Osteocyte (in vitro differentiated cells): ENCODE measurements at regions not wholly inside any gene's neighbourhood (a gene's known extent, or its start where the extent isn't known, plus 50 kb on each side); places are given as distances from the start of the nearest gene placed in this dataset.
"Not testable (repeated sequence)": the region's sequence is repeated elsewhere in the genome, so short reads cannot be mapped to it uniquely, and the experiment has no call there.

Source experiments
- DNase-seq: peaks from one replicate; pipeline ENCODE4 v3.0.0; 2021; ENCODE audit warnings: mixed read lengths; ENCODE audit not compliant: unreplicated experiment; ENCODE audit errors: extremely low spot score
- H3K27ac Mint-ChIP-seq: one replicate; pipeline ENCODE4 v1.8.0; 2021; ENCODE audit warnings: mild to moderate bottlenecking, mixed read lengths; ENCODE audit not compliant: unreplicated experiment
- H3K27me3 Mint-ChIP-seq: one replicate; pipeline ENCODE4 v1.8.0; 2021; ENCODE audit warnings: mixed read lengths; ENCODE audit not compliant: unreplicated experiment
- H3K36me3 Mint-ChIP-seq: one replicate; pipeline ENCODE4 v1.8.0; 2021; ENCODE audit warnings: mixed read lengths; ENCODE audit not compliant: unreplicated experiment
- H3K4me1 Mint-ChIP-seq: one replicate; pipeline ENCODE4 v1.8.0; 2021; ENCODE audit warnings: mixed read lengths; ENCODE audit not compliant: unreplicated experiment
- H3K4me3 Mint-ChIP-seq: one replicate; pipeline ENCODE4 v1.8.0; 2021; ENCODE audit warnings: mild to moderate bottlenecking, moderate library complexity, mixed read lengths; ENCODE audit not compliant: unreplicated experiment
- H3K9me3 Mint-ChIP-seq: one replicate; pipeline ENCODE4 v1.8.0; 2021; ENCODE audit warnings: mixed read lengths; ENCODE audit not compliant: unreplicated experiment
- TF ChIP-seq, protein P1 (sequence below): fragments of 200-600 bp; sonication (generic); IDR thresholded peaks from 2 replicates; pipeline ENCODE4 v1.5.0; 2021; ENCODE audit warnings: antibody characterized with exemption, mild to moderate bottlenecking, moderate library complexity

DNA sequence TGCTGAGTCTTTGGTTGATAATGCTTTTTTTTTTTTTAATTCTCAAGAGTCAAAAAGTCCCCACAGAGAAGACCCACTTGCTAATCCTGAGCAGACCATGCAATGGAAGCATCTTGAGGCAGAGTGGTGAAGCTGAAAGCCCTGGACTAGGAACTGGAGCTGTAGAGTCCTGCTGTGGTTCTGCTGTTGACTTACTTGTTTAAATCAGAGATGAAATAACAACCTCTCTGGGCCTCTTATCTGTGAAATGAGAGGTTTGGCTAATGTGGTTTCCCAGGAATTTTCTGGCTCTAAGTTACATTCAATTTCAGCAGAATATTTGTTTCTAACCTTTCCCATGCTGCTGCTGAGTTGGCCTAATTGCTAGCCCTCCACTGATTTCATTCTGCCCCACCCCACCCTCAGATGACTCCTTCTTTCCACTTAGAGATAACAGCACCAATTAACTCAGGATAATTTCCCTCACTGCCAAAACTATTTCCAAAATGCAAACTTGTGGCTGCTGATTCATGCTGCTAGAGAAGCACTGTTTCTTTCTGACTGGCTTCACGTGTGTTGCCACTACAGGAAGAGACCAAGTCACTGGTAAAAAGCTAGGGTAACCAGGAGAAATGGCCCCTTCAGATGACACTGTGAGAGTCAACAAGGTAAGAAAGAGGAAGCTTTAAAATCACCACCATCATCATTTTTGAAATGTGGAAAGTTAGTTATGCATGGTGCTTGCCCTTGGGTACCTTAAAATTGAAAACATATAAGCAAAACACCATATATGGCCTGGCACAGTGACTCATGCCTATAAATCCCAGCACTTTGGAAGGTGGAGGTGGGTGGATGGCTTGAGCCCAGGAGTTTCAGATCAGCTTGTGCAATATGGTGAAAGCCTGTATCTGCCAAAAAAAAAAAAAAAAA is 326.4 kb downstream of the DCHS2 start:
- Mint-ChIP-seq H3K9me3 (peaks cover 7% of the 10 kb centered on the region), H3K27ac (peak overlapping the region; percentile 61), H3K36me3 (peaks cover 3% of the 10 kb centered on the region), H3K4me1 (peaks cover 5% of the 10 kb centered on the region), H3K4me3 (no peak overlapping the region), H3K27me3 (no peaks in the 10 kb centered on the region)
- no peak for DNase-seq
- TF ChIP-seq, protein P1, sequence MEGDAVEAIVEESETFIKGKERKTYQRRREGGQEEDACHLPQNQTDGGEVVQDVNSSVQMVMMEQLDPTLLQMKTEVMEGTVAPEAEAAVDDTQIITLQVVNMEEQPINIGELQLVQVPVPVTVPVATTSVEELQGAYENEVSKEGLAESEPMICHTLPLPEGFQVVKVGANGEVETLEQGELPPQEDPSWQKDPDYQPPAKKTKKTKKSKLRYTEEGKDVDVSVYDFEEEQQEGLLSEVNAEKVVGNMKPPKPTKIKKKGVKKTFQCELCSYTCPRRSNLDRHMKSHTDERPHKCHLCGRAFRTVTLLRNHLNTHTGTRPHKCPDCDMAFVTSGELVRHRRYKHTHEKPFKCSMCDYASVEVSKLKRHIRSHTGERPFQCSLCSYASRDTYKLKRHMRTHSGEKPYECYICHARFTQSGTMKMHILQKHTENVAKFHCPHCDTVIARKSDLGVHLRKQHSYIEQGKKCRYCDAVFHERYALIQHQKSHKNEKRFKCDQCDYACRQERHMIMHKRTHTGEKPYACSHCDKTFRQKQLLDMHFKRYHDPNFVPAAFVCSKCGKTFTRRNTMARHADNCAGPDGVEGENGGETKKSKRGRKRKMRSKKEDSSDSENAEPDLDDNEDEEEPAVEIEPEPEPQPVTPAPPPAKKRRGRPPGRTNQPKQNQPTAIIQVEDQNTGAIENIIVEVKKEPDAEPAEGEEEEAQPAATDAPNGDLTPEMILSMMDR: no peak

DNA sequence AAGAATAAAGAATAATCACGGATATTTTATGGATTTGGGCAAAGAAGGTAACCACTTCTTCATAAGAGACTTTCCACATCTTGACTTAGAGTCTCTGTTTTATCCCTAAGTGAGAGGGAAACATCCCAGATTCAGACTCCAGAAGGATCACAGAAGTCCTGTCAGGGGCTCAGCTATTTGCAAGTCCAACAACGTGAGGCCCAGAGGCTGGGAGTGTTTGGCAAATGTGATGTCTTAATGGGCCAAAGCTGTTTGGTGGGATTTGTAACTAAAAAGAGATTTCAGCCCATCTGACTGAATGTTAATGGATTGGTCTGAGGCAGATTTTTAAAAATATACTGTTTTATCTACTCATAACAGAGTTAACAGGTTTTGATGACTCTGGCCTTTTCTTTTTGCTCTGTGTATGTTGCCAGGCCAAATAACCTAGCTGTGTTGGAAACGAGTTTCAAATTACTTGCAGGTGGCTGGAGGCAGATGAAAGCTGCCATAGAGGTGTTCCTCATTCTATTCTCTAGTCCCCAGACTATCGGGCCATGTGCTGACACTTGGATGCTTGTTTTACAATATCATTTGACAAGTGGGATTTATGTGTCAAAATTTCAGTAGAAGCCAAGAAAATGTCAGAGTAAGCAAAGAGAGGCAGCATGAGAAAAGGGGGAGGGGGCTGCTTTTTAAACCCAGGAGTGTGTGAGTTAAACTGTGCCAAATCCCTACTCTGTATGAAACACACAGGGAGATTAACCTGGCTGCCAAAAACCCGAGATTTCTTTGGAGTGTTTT is 330.9 kb downstream of the DCHS2 start:
- Mint-ChIP-seq H3K9me3 (peaks cover 7% of the 10 kb centered on the region), H3K36me3 (peaks cover 3% of the 10 kb centered on the region), H3K27ac (no peak overlapping the region), H3K4me1 (peaks cover 5% of the 10 kb centered on the region), H3K4me3 (no peak overlapping the region), H3K27me3 (no peaks in the 10 kb centered on the region)
- TF ChIP-seq, protein P1: no peak
- no peak for DNase-seq

DNA sequence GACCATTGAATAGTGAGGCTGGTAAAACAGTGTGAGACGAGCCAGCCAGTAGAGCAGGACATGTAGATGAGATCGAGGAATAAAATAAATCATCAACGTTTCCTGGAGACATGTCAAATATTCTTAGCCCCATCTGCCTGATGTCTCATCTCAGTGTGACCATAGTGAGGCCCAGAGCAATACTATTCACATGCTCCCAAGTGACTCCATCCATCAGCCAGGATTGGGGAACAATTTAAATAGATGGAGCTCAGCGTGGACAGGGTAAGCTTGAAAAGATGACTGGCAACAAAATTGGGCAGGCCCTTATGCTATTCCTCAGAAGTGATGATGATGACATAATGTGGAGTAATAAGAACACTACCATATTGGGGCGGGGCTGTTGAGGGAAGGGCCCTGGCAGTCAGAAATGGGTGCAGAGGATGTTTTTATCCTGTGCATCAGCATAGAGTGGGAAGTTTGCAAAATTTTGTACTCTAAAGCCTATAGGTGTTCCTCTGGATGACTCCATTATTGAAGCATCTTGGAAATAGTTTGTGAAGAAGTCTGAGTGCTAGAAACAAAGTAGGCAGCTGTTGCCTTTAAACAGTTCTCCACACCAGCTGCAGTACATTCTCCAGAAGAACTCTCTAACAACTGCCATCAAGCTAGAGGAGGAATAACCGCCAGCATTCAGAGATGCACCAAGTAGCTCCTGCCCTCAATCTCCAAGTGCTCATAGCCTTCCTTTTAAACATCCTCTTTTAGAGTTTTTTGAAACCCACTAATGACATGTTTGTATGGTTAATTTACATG is 333.0 kb downstream of the DCHS2 start:
- Mint-ChIP-seq H3K4me3 (no peak overlapping the region), H3K36me3 (peaks cover 3% of the 10 kb centered on the region), H3K27me3 (peaks cover 3% of the 10 kb centered on the region), H3K9me3 (peaks cover 10% of the 10 kb centered on the region), H3K4me1 (no peaks in the 10 kb centered on the region), H3K27ac (no peak overlapping the region)
- DNase-seq: no peak
- TF ChIP-seq, protein P1: no peak

DNA sequence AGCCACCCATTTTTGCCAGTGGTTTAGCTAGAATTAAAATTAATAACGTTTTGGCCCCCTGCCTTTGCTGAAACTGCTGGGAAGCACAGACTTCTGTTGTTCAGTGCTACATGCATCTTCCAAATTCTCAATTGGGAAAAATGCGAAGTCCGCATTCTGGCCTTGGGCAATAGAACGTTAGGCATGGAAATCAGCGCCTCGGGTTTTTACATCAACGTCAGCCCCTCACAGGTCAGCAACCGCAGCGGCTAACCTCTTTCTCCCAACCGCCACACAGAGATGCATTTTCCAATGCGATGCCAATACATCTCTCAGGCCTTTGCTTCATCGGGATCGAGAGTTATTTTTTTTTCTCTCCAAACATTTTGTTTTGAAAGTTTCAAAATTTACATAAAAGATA is 339.1 kb downstream of the DCHS2 start:
- TF ChIP-seq, protein P1: no peak
- H3K4me3 Mint-ChIP-seq: no peak overlapping the region
- no peak overlapping the region for H3K27ac Mint-ChIP-seq
- no peaks in the 10 kb centered on the region for H3K36me3 Mint-ChIP-seq
- peaks cover 3% of the 10 kb centered on the region for H3K9me3 Mint-ChIP-seq
- peaks cover 3% of the 10 kb centered on the region for H3K27me3 Mint-ChIP-seq
- H3K4me1 Mint-ChIP-seq: no peaks in the 10 kb centered on the region
- DNase-seq: no peak

DNA sequence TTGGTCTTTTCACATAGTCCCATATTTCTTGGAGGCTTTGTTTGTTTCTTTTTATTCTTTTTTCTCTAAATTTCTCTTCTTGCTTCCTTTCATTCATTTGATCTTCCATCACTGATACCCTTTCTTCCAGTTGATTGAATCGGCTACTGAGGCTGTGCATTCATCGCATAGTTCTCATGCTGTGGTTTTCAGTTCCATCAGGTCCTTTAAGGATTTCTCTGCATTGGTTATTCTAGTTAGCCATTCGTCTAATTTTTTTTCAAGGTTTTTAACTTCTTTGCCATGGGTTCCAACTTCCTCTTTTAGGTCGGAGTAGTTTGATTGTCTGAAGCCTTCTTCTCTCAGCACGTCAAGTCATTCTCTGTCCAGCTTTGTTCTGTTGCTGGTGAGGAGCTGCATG is 342.4 kb downstream of the DCHS2 start:
- H3K4me3 Mint-ChIP-seq, H3K36me3 Mint-ChIP-seq, H3K4me1 Mint-ChIP-seq, DNase-seq, H3K27me3 Mint-ChIP-seq, H3K9me3 Mint-ChIP-seq, H3K27ac Mint-ChIP-seq: not testable (repeated sequence)
